ENCODE measurements at regions not wholly inside any gene's neighbourhood (a gene's known extent, or its start where the extent isn't known, plus 50 kb on each side); places are given as distances from the start of the nearest gene placed in this dataset.

GRCh38 chr15:96011136-96011535 is 319.4 kb upstream of the NR2F2 start:
- DNase-seq: no peak

GRCh38 chr15:96014939-96015338 is 315.6 kb upstream of the NR2F2 start:
- no peak for DNase-seq

GRCh38 chr15:96019114-96019513 is 311.4 kb upstream of the NR2F2 start:
- no peak for DNase-seq

- no peak for DNase-seq
Measured at GRCh38 chr15:96020133-96020532, 310.4 kb upstream of the NR2F2 start.

- no peak for DNase-seq
Measured at GRCh38 chr15:96020797-96021196, 309.7 kb upstream of the NR2F2 start.

- DNase-seq: no peak
Measured at GRCh38 chr15:96023081-96023480, 307.4 kb upstream of the NR2F2 start.

GRCh38 chr15:96027501-96027900 is 303.0 kb upstream of the NR2F2 start:
- DNase-seq: no peak

- no peak for DNase-seq
Measured at GRCh38 chr15:96028620-96029019, 301.9 kb upstream of the NR2F2 start.

- no peak for DNase-seq
Measured at GRCh38 chr15:96029172-96029571, 301.3 kb upstream of the NR2F2 start.

- DNase-seq: no peak
Measured at GRCh38 chr15:96031426-96032110, 298.9 kb upstream of the NR2F2 start.

GRCh38 chr15:96035091-96035490 is 295.4 kb upstream of the NR2F2 start:
- no peak for DNase-seq

- DNase-seq: no peak
Measured at GRCh38 chr15:96035635-96036034, 294.9 kb upstream of the NR2F2 start.

GRCh38 chr15:96037584-96037983 is 292.9 kb upstream of the NR2F2 start:
- DNase-seq: no peak

GRCh38 chr15:96038131-96038530 is 292.4 kb upstream of the NR2F2 start:
- no peak for DNase-seq

- no peak for DNase-seq
Measured at GRCh38 chr15:96038650-96039049, 291.9 kb upstream of the NR2F2 start.

- DNase-seq: no peak
Measured at GRCh38 chr15:96041982-96042733, 288.3 kb upstream of the NR2F2 start.

- DNase-seq: no peak
Measured at GRCh38 chr15:96042734-96043224, 287.7 kb upstream of the NR2F2 start.

GRCh38 chr15:96043591-96044171 is 286.8 kb upstream of the NR2F2 start:
- no peak for DNase-seq

GRCh38 chr15:96046620-96047240 is 283.8 kb upstream of the NR2F2 start:
- DNase-seq: no peak

GRCh38 chr15:96047255-96047931 is 283.1 kb upstream of the NR2F2 start:
- DNase-seq: no peak

GRCh38 chr15:96049323-96049722 is 281.2 kb upstream of the NR2F2 start:
- DNase-seq: no peak

GRCh38 chr15:96049766-96050165 is 280.7 kb upstream of the NR2F2 start:
- no peak for DNase-seq

GRCh38 chr15:96051598-96051997 is 278.9 kb upstream of the NR2F2 start:
- DNase-seq: no peak

All from CD4-positive, alpha-beta T cell treated with Interleukin-12 subunit alpha and Interleukin-12 subunit beta, for 1 hour (primary cell).